HepG2 (cell line): ENCODE measurements at regions not wholly inside any gene's neighbourhood (a gene's known extent, or its start where the extent isn't known, plus 50 kb on each side); places are given as distances from the start of the nearest gene placed in this dataset.

Experiments used
- ATAC-seq: fragments of 200-7000 bp; cut with Tn5 transposase; 3 replicates; pipeline ENCODE4 v1.9.1; 2020; ENCODE audit warnings: mild to moderate bottlenecking, moderate library complexity
- BruUV-seq: library from RNA; stranded (reverse); fragments of 400-500 nt; replicated peaks from 2 replicates; lab custom pipeline; 2021; lab: Mats Ljungman, UMichigan
- CTCF ChIA-PET: fragments of 300-600 bp; formaldehyde crosslinking; extraction: SDS; loops from one replicate; lab custom pipeline; 2021; ENCODE audit warnings: low total read pairs, inconsistent platforms, low intra/inter-chr PET ratio; lab: Yijun Ruan, JAX
- POLR2A ChIA-PET: fragments of 350-600 bp; sonication (Branson Sonifier 250); formaldehyde crosslinking; loops from one replicate; lab custom pipeline; 2020; ENCODE audit warnings: antibody characterized with exemption, inconsistent platforms; lab: Yijun Ruan, JAX
- DNase-seq: peaks from one replicate; pipeline ENCODE4 v3.0.0-alpha.2; 2015; ENCODE audit warnings: low spot score
- FAIRE-seq: peaks from 3 replicates; lab custom pipeline; 2011; peaks lifted over from hg19 to GRCh38; lab: Jason Lieb, UNC
- H2AFZ ChIP-seq: one replicate; pipeline ENCODE4 v1.6.1; 2011; ENCODE audit warnings: low read length, inconsistent platforms
- H3K27ac ChIP-seq: fragments of 300-600 bp; 3 replicates; pipeline ENCODE4 v1.8.0; 2011; ENCODE audit warnings: mixed run types, mild to moderate bottlenecking, mixed read lengths, low read length, inconsistent platforms; ENCODE audit not compliant: insufficient read depth; ENCODE audit errors: extremely low read length
- H3K27me3 ChIP-seq, 2 experiments: fragments of 200-600 bp in 1 of 2; 2 replicates in 1 of 2; 3 replicates in 1 of 2; pipeline versions ENCODE4 v1.6.0 to v1.8.0; 2011; ENCODE audit warnings: low read length in 2 of 2, mild to moderate bottlenecking in 2 of 2, moderate library complexity in 2 of 2, inconsistent platforms in 1 of 2; ENCODE audit not compliant: insufficient read depth in 2 of 2, control insufficient read depth in 1 of 2
- H3K36me3 ChIP-seq, 2 experiments: fragments of 200-600 bp in 1 of 2; replicated peaks in 1 of 2; 2 replicates in 1 of 2; 3 replicates in 1 of 2; pipeline versions ENCODE4 v1.5.1 to v1.8.0; 2011; ENCODE audit warnings: low read length in 2 of 2, inconsistent platforms in 1 of 2; ENCODE audit not compliant: insufficient read depth in 2 of 2, control insufficient read depth in 1 of 2
- H3K4me1 ChIP-seq: 2 replicates; pipeline ENCODE4 v1.5.1; 2012; ENCODE audit warnings: low read length, inconsistent platforms; ENCODE audit not compliant: insufficient read depth
- H3K4me2 ChIP-seq: 2 replicates; pipeline ENCODE4 v1.6.0; 2011; ENCODE audit warnings: low read depth, low read length, inconsistent platforms
- H3K4me3 ChIP-seq, 3 experiments: fragments of 200-600 bp in 1 of 3; sonication (generic), shearing (Covaris generic) in 1 of 3; replicated peaks in 1 of 3; 2 replicates each; pipeline ENCODE4 v1.5.1; 2011 to 2016; ENCODE audit warnings: low read length in 3 of 3, inconsistent platforms in 2 of 3, low read depth in 2 of 3, mild to moderate bottlenecking in 2 of 3, control low read depth in 1 of 3, mixed read lengths in 1 of 3; ENCODE audit not compliant: insufficient read depth in 1 of 3
- H3K79me2 ChIP-seq: one replicate; pipeline ENCODE4 v1.6.1; 2011; ENCODE audit warnings: low read length, inconsistent platforms; ENCODE audit not compliant: insufficient read depth
- H3K9ac ChIP-seq: 2 replicates; pipeline ENCODE4 v1.6.0; 2011; ENCODE audit warnings: mild to moderate bottlenecking, low read depth, low read length, inconsistent platforms; ENCODE audit not compliant: insufficient read depth
- H3K9me3 ChIP-seq: 2 replicates; pipeline ENCODE4 v1.5.1; 2012; ENCODE audit warnings: mild to moderate bottlenecking, low read length
- H4K20me1 ChIP-seq: 2 replicates; pipeline ENCODE4 v1.6.0; 2011; ENCODE audit warnings: inconsistent platforms, mild to moderate bottlenecking, low read length, moderate library complexity; ENCODE audit not compliant: insufficient read depth
- EEA1 ChIP-seq: sonication (generic); formaldehyde crosslinking; IDR thresholded peaks from 2 replicates; pipeline ENCODE4 v1.5.1; 2020; ENCODE audit warnings: mild to moderate bottlenecking, missing genetic modification reagents, borderline replicate concordance
- FOSL1 ChIP-seq: sonication (generic); formaldehyde crosslinking; IDR thresholded peaks from 2 replicates; pipeline ENCODE4 v1.9.0; 2021; ENCODE audit warnings: missing genetic modification reagents, borderline replicate concordance
- FOSL2 ChIP-seq: sonication (generic); formaldehyde crosslinking; IDR thresholded peaks from 2 replicates; pipeline ENCODE4 v1.4.0; 2020; ENCODE audit warnings: missing genetic modification reagents
- HCFC1 ChIP-seq: fragments of 150-350 bp; IDR thresholded peaks from 2 replicates; pipeline ENCODE4 v1.6.1; 2014; ENCODE audit warnings: low read depth, low read length
- MBNL3 ChIP-seq: fragments of 250-450 bp; sonication (Bioruptor Pico); conservative IDR thresholded peaks from 2 replicates; pipeline ENCODE4 v1.8.0; 2022; ENCODE audit warnings: mild to moderate bottlenecking, inconsistent platforms
- MNT ChIP-seq: fragments of 450-650 bp; IDR thresholded peaks from 2 replicates; pipeline ENCODE4 v1.6.1; 2016
- NR2F6 ChIP-seq, 2 experiments: IDR thresholded peaks; 2 replicates each; pipeline ENCODE4 v1.6.1; 2016; ENCODE audit warnings: antibody characterized with exemption in 1 of 2, mild to moderate bottlenecking in 1 of 2
- PHF5A ChIP-seq: IDR thresholded peaks from one replicate; pipeline ENCODE4 v1.6.1; 2018; ENCODE audit warnings: low read depth, missing genetic modification reagents; ENCODE audit not compliant: unreplicated experiment
- RELA ChIP-seq: sonication (generic); formaldehyde crosslinking; IDR thresholded peaks from 2 replicates; pipeline ENCODE4 v1.4.0; 2020; ENCODE audit warnings: missing genetic modification reagents
- SNAI1 ChIP-seq: sonication (generic); formaldehyde crosslinking; IDR thresholded peaks from 2 replicates; pipeline ENCODE4 v1.5.0; 2020; ENCODE audit warnings: mild to moderate bottlenecking, missing genetic modification reagents, borderline replicate concordance
- STAT5B ChIP-seq: sonication (generic); formaldehyde crosslinking; IDR thresholded peaks from 2 replicates; pipeline ENCODE4 v1.4.0; 2020; ENCODE audit warnings: missing genetic modification reagents
- ZBTB37 ChIP-seq: sonication (generic); formaldehyde crosslinking; IDR thresholded peaks from 2 replicates; pipeline ENCODE4 v1.4.0; 2020; ENCODE audit warnings: mild to moderate bottlenecking, missing genetic modification reagents
- ZFP36L2 ChIP-seq: sonication (generic); formaldehyde crosslinking; IDR thresholded peaks from 2 replicates; pipeline ENCODE4 v1.4.0; 2020; ENCODE audit warnings: missing genetic modification reagents
- ZFYVE20 ChIP-seq: sonication (generic); formaldehyde crosslinking; IDR thresholded peaks from 2 replicates; pipeline ENCODE4 v1.8.0; 2023; ENCODE audit warnings: low read depth, mild to moderate bottlenecking, moderate library complexity, missing genetic modification reagents, borderline replicate concordance
- WGBS: methylation state at CpG from one replicate; pipeline ENCODE4 v1.1.6; 2017; ENCODE audit warnings: low lambda C conversion rate; 5-methylcytosine and 5-hydroxymethylcytosine counted together
- in situ Hi-C: cut with HindIII; loops from 2 replicates; pipeline ENCODE4 v1.10.0; 2017; ENCODE audit warnings: low pct_unique_long_range_greater_than_20kb; ENCODE audit not compliant: extremely low pct_ligation_motif_present
- intact Hi-C: fragments of 100-400 bp; cut with micrococcal nuclease; formaldehyde crosslinking; loops from one replicate; pipeline ENCODE4 v1.10.0; 2022; ENCODE audit not compliant: unreplicated experiment
- TF ChIP-seq, protein P1 (sequence below): sonication (generic); formaldehyde crosslinking; IDR thresholded peaks from 2 replicates; pipeline ENCODE4 v1.4.0; 2020; ENCODE audit warnings: missing genetic modification reagents, mild to moderate bottlenecking, borderline replicate concordance

DNA sequence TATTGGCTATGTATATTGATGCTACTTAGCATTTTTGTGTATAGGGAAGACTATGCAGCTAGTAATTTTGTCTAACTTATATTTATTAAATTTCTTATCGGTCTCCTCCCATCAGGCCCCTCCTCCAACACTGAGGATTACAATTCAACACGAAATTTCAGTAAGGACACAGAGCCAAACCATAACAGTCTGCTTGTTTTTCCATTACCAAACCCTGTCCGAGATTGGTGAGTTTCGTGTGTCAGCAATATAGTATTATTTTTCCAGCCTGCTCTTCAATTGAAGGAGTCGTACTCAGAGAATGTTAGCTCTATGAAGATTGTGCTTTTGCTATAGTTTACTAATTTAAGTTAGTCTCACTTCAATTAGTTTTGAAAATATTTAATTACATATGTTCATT lies 1495.3 kb downstream of the MRPL39 start:
- FAIRE-seq = no peak

DNA sequence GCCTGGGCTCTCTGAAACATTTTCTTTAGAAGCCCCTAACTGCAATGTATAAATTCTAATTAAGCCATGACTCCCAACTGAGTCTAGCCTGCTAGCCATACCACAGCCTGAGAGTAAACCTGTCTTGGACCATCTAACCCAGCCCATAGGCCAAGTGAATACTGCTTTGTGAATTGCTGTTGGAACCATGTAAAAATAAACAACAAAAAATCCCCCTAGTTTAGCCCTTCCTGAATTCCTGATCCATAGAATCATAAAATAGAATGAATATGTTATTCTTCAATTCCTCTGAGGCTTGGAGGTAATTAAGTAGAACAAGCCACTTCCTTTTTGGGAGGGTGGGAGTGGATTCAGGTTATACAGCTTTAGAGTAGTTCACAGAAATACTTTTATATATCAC lies 1496.4 kb downstream of the MRPL39 start:
- no peak for DNase-seq
- FAIRE-seq = no peak
- ChIA-PET POLR2A (no interaction called here), CTCF (no interaction called here)
- Histone ChIP-seq H3K27ac (no peak overlapping the region), H4K20me1 (no peaks in the 10 kb centered on the region), H3K79me2 (no peaks in the 10 kb centered on the region), H3K4me2 (no peak overlapping the region), H2AFZ (no peak overlapping the region), H3K27me3 (no peaks in the 10 kb centered on the region), H3K4me1 (no peaks in the 10 kb centered on the region), H3K9me3 (peaks cover 84% of the 10 kb centered on the region), H3K36me3 (no peaks in the 10 kb centered on the region), H3K9ac (no peak overlapping the region), H3K4me3 (no peak overlapping the region)
- in situ Hi-C loops = no loop called here
- no peak for ATAC-seq
- BruUV-seq = no TSS peak
- intact Hi-C loops = no loop called here
- TF ChIP-seq STAT5B (no peak), RELA (no peak), SNAI1 (CRISPR knock-in tag) (no peak), FOSL1 (no peak), NR2F6 (IDR thresholded peaks at IDR 0.05) (no peak), NR2F6 (CRISPR knock-in tag; IDR thresholded peaks at IDR 0.05) (no peak), MBNL3 (CRISPR knock-in tag) (no peak), MNT (no peak), FOSL2 (CRISPR knock-in tag) (no peak)
- TF ChIP-seq, protein P1, sequence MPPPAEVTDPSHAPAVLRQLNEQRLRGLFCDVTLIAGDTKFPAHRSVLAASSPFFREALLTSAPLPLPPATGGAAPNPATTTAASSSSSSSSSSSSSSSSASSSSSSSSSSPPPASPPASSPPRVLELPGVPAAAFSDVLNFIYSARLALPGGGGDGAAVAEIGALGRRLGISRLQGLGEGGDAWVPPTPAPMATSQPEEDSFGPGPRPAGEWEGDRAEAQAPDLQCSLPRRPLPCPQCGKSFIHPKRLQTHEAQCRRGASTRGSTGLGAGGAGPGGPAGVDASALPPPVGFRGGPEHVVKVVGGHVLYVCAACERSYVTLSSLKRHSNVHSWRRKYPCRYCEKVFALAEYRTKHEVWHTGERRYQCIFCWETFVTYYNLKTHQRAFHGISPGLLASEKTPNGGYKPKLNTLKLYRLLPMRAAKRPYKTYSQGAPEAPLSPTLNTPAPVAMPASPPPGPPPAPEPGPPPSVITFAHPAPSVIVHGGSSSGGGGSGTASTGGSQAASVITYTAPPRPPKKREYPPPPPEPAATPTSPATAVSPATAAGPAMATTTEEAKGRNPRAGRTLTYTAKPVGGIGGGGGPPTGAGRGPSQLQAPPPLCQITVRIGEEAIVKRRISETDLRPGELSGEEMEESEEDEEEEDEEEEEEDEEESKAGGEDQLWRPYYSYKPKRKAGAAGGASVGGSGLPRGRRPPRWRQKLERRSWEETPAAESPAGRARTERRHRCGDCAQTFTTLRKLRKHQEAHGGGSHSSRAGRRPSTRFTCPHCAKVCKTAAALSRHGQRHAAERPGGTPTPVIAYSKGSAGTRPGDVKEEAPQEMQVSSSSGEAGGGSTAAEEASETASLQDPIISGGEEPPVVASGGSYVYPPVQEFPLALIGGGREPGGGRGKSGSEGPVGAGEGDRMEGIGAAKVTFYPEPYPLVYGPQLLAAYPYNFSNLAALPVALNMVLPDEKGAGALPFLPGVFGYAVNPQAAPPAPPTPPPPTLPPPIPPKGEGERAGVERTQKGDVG = no peak

More for the DNA sequence above, 1495.3 kb downstream of the MRPL39 start:
- DNase-seq = no peak
- H3K79me2 ChIP-seq = no peaks in the 10 kb centered on the region
- no peak overlapping the region for H3K27ac ChIP-seq
- H3K9me3 ChIP-seq = peaks cover 81% of the 10 kb centered on the region
- no peaks in the 10 kb centered on the region for H3K27me3 ChIP-seq
- ChIA-PET POLR2A (no interaction called here), CTCF (no interaction called here)
- no TSS peak for BruUV-seq
- intact Hi-C loops (no loop called here), in situ Hi-C loops (no loop called here)
- H3K4me3 ChIP-seq = no peak overlapping the region
- TF ChIP-seq ZFYVE20 (no peak), PHF5A (CRISPR knock-in tag) (no peak), HCFC1 (no peak), EEA1 (CRISPR knock-in tag) (no peak), ZBTB37 (no peak), ZFP36L2 (CRISPR knock-in tag) (no peak)
- no peak for ATAC-seq
- no peaks in the 10 kb centered on the region for H4K20me1 ChIP-seq
- 4% methylated on average over 5 of the region's 5 CpGs for WGBS
- H3K4me1 ChIP-seq = no peaks in the 10 kb centered on the region
- no peaks in the 10 kb centered on the region for H3K36me3 ChIP-seq
- no peak overlapping the region for H2AFZ ChIP-seq
- no peak overlapping the region for H3K9ac ChIP-seq
- no peak overlapping the region for H3K4me2 ChIP-seq
